OCI-LY1 (cell line): ENCODE measurements at regions not wholly inside any gene's neighbourhood (a gene's known extent, or its start where the extent isn't known, plus 50 kb on each side); places are given as distances from the start of the nearest gene placed in this dataset.

Experiments
- H2AFZ ChIP-seq: fragments of 200-600 bp; sonication (generic), shearing (Covaris generic); 2 replicates; pipeline ENCODE4 v1.6.0; 2014; ENCODE audit warnings: antibody characterized with exemption, mild to moderate bottlenecking, low read length
- H3F3A ChIP-seq: fragments of 200-600 bp; sonication (generic), shearing (Covaris generic); 2 replicates; pipeline ENCODE4 v1.6.0; 2014; ENCODE audit warnings: mild to moderate bottlenecking, antibody characterized with exemption, low read length, moderate library complexity; ENCODE audit not compliant: insufficient read depth
- H3K27ac ChIP-seq: fragments of 200-600 bp; sonication (generic); 2 replicates; pipeline ENCODE4 v1.5.1; 2014; ENCODE audit warnings: low read length, mixed run types, mild to moderate bottlenecking, low read depth; ENCODE audit not compliant: poor library complexity, severe bottlenecking
- H3K27me3 ChIP-seq: fragments of 200-600 bp; sonication (generic); 2 replicates; pipeline ENCODE4 v1.6.0; 2014; ENCODE audit warnings: antibody characterized with exemption, mild to moderate bottlenecking, low read length, moderate library complexity; ENCODE audit not compliant: insufficient read depth
- H3K36me3 ChIP-seq: fragments of 200-600 bp; sonication (generic); 2 replicates; pipeline ENCODE4 v1.6.1; 2014; ENCODE audit warnings: mild to moderate bottlenecking, antibody characterized with exemption, low read length, moderate library complexity, mixed read lengths; ENCODE audit not compliant: insufficient read depth
- H3K4me1 ChIP-seq: fragments of 200-600 bp; sonication (generic); 2 replicates; pipeline ENCODE4 v1.5.1; 2014; ENCODE audit warnings: mild to moderate bottlenecking, low read length, moderate library complexity; ENCODE audit not compliant: insufficient read depth, severe bottlenecking
- H3K4me2 ChIP-seq: fragments of 200-600 bp; sonication (generic), shearing (Covaris generic); 2 replicates; pipeline ENCODE4 v1.6.1; 2014; ENCODE audit warnings: low read length
- H3K4me3 ChIP-seq: fragments of 200-600 bp; sonication (generic); 2 replicates; pipeline ENCODE4 v1.5.1; 2014; ENCODE audit warnings: low read length, low read depth, mild to moderate bottlenecking, mixed read lengths; ENCODE audit not compliant: poor library complexity, severe bottlenecking
- H3K79me2 ChIP-seq: fragments of 200-600 bp; shearing (Covaris generic); 2 replicates; pipeline ENCODE4 v1.6.1; 2016; ENCODE audit warnings: mixed run types, low read length, mixed read lengths; ENCODE audit not compliant: insufficient read depth
- H3K9ac ChIP-seq: fragments of 200-600 bp; sonication (generic), shearing (Covaris generic); 2 replicates; pipeline ENCODE4 v1.6.1; 2014; ENCODE audit warnings: mild to moderate bottlenecking, low read length, mixed read lengths
- H3K9me2 ChIP-seq: fragments of 200-600 bp; sonication (generic), shearing (Covaris generic); 2 replicates; pipeline ENCODE4 v1.6.1; 2014; ENCODE audit warnings: low read depth, mild to moderate bottlenecking, low read length, mixed read lengths
- H3K9me3 ChIP-seq: fragments of 200-600 bp; shearing (Covaris generic); 2 replicates; pipeline ENCODE4 v1.6.1; 2014; ENCODE audit warnings: low read length, mixed read lengths
- H4K20me1 ChIP-seq: fragments of 200-600 bp; sonication (generic), shearing (Covaris generic); 2 replicates; pipeline ENCODE4 v1.6.0; 2016; ENCODE audit warnings: mild to moderate bottlenecking, low read length; ENCODE audit not compliant: insufficient read depth
- CTCF ChIP-seq: fragments of 200-600 bp; sonication (generic), shearing (Covaris generic); IDR thresholded peaks from 2 replicates; pipeline ENCODE4 v1.5.1; 2017; ENCODE audit warnings: mild to moderate bottlenecking, antibody characterized with exemption, low read length, moderate library complexity, mixed read lengths
- EZH2 ChIP-seq: fragments of 200-600 bp; sonication (generic), shearing (Covaris generic); IDR thresholded peaks from 2 replicates; pipeline ENCODE4 v1.8.0; 2017; ENCODE audit warnings: borderline replicate concordance, mixed run types, mild to moderate bottlenecking, antibody characterized with exemption, low read length, moderate library complexity, mixed read lengths

GRCh38 chr6:1131285-1132079 lies 180.4 kb upstream of the FOXQ1 start:
- Histone ChIP-seq H3K9me3 (no peaks in the 10 kb centered on the region), H3K27ac (no peak overlapping the region), H3K4me3 (no peak overlapping the region), H3K27me3 (no peaks in the 10 kb centered on the region), H4K20me1 (no peaks in the 10 kb centered on the region), H3K9ac (no peak overlapping the region), H3K79me2 (no peaks in the 10 kb centered on the region), H3F3A (no peaks in the 10 kb centered on the region), H3K9me2 (no peaks in the 10 kb centered on the region), H3K36me3 (no peaks in the 10 kb centered on the region), H2AFZ (no peak overlapping the region), H3K4me2 (no peak overlapping the region), H3K4me1 (no peaks in the 10 kb centered on the region)
- TF ChIP-seq EZH2 (no peak), CTCF (no peak)

- H2AFZ ChIP-seq = no peak overlapping the region
- TF ChIP-seq EZH2 = no peak
- no peaks in the 10 kb centered on the region for H3K27me3 ChIP-seq
- H3K27ac ChIP-seq = no peak overlapping the region
- H3K4me1 ChIP-seq = no peaks in the 10 kb centered on the region
- no peaks in the 10 kb centered on the region for H3K9me2 ChIP-seq
- H3K9me3 ChIP-seq = no peaks in the 10 kb centered on the region
- H3K36me3 ChIP-seq = no peaks in the 10 kb centered on the region
- no peak overlapping the region for H3K9ac ChIP-seq
- H3K4me3 ChIP-seq = no peak overlapping the region
- no peaks in the 10 kb centered on the region for H4K20me1 ChIP-seq
- no peaks in the 10 kb centered on the region for H3F3A ChIP-seq
- H3K79me2 ChIP-seq = no peaks in the 10 kb centered on the region
- H3K4me2 ChIP-seq = no peak overlapping the region
Observed at GRCh38 chr6:1130709-1131108, 181.2 kb upstream of the FOXQ1 start.

- Histone ChIP-seq H3K4me1 (no peaks in the 10 kb centered on the region), H3K27ac (no peak overlapping the region), H3K9me2 (no peaks in the 10 kb centered on the region), H3K9me3 (no peaks in the 10 kb centered on the region), H3K27me3 (no peaks in the 10 kb centered on the region), H3F3A (no peaks in the 10 kb centered on the region), H3K36me3 (no peaks in the 10 kb centered on the region), H3K79me2 (no peaks in the 10 kb centered on the region), H4K20me1 (no peaks in the 10 kb centered on the region), H3K4me2 (no peak overlapping the region), H3K9ac (no peak overlapping the region), H3K4me3 (no peak overlapping the region), H2AFZ (no peak overlapping the region)
- TF ChIP-seq EZH2 (no peak), CTCF (no peak)
Observed at GRCh38 chr6:1129131-1129530, 182.8 kb upstream of the FOXQ1 start.
